Ammon's horn (tissue), 1 donor: ENCODE measurements at regions not wholly inside any gene's neighbourhood (a gene's known extent, or its start where the extent isn't known, plus 50 kb on each side); places are given as distances from the start of the nearest gene placed in this dataset.

Experiments used
- DNase-seq: peaks from one replicate; pipeline ENCODE4 v3.0.0-alpha.2; 2016; ENCODE audit warnings: low spot score

DNA sequence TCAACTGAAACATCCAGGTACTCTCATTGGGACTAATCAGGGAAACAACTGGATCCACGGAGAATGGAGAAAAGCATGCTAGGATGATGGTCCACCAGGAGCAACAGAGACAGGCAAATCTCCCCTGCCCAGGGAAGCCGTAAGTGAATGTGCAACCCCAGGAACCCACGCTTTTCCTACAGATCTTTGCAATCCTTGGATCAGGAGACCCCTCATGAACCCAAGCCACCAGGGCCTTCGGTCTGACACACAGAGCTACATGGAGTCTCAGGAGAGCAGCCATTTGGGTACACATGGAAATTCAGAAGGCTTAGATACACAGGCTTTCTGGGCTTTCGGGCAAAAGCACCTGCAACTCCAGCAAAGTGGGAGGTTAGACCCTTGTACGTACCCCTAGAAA lies 122.1 kb upstream of the PTCHD4 start:
- DNase-seq, result no peak

DNA sequence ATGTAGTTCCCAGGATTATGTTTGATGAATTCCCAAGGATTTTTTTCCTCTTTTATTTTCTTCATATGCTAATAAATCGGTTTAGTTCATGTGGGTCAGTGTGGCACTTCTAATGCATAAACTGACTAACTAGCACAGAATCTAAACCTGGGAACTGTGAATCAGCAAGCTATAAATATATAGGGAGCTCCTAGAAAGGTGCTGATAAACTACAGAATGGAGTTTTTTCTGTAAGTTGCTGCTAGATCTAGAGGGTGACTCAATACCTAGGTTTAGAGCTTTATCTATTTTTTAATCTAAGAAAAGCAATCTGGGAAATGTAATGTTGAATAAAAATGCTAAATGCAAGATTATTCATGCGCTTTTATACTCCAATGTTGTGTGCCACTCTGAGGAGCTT lies 118.8 kb upstream of the PTCHD4 start:
- DNase-seq, result no peak

DNA sequence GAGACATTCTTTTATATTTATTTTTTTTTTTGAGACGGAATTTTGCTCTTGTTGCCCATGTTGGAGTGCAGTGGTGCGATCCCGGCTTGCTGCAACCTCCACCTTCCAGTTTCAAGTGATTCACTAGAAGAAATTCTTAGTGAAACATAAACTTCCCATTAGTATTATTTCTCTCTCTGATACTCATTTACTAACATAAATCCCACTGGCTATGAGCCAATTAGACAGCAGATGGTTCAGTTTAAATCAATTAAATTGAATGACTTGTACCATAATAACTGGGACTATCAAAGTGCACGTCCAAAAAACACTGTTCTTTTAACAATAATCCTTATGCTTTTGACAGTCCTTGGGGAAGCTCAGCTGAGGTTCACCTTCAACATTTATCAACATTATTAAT lies 111.2 kb upstream of the PTCHD4 start:
- DNase-seq, result no peak

- DNase-seq, result no peak
These were observed 102.2 kb upstream of the PTCHD4 start for GRCh38 chr6:48213076-48213788.

GRCh38 chr6:48212501-48212900 lies 101.5 kb upstream of the PTCHD4 start:
- no peak for DNase-seq

GRCh38 chr6:48206091-48206490 lies 95.1 kb upstream of the PTCHD4 start:
- DNase-seq, result no peak

- DNase-seq, result no peak
These were observed 89.9 kb upstream of the PTCHD4 start for GRCh38 chr6:48200869-48201390.

DNA sequence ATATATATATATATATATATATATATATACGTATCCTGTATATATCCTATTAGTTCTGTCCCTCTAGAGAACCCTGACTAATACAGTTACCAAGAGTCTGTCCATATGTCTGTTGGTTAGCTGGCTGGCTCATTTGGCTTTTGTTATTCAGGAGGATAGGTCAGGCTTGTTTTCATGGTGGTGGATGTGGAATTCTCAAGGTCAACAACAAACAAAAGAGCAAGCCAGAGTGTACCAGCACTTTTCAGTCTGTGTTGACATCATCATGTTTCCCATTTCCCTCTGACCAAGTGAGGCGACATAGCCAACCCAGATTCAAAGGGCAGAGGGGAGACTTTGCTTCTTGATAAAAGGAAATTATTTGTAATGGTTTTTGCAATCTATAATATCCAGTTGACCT lies 88.5 kb upstream of the PTCHD4 start:
- DNase-seq, result no peak

GRCh38 chr6:48197941-48198340 lies 86.9 kb upstream of the PTCHD4 start:
- no peak for DNase-seq

GRCh38 chr6:48194596-48195295 lies 83.7 kb upstream of the PTCHD4 start:
- DNase-seq, result peak; percentile 47

- no peak for DNase-seq
These were observed 77.2 kb upstream of the PTCHD4 start for GRCh38 chr6:48188158-48188557.

DNA sequence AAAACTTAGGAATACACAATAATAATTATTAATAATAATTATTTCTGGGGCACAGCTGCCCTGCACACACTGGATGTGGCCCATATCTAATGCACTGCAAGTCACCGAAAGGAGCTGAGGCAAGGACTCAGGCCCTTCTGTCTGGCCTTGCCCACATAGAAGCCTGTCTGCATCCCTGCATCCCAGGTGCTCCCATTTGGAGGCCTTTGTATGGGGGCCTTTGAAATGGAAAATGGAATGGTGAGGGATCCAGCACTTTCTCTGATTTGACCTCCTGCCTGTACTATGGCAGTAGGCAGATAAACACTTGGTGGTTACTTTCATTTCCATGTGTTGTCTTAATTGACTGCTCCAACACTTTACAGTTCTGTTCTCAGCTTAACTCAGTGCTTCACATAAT lies 75.7 kb upstream of the PTCHD4 start:
- no peak for DNase-seq

DNA sequence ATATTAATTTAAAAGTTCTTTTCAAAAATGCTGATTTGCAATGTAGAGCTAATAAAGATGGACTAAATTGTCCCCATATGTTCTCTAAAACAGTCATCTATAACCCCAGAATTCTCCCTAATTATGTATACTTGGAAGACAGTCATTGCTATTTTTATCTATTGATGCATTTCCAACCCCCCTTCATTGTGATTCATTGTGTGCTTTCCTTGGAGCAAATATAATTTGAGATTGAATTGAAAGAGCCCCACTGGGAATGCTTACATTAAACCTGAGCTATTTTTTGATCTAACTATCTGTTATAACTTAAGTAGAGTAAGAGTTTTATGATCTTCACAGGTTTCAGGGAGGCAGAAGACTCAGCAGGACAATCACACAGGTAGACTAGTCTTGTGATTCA lies 73.7 kb upstream of the PTCHD4 start:
- no peak for DNase-seq

GRCh38 chr6:48183811-48184605 lies 73.0 kb upstream of the PTCHD4 start:
- no peak for DNase-seq

DNA sequence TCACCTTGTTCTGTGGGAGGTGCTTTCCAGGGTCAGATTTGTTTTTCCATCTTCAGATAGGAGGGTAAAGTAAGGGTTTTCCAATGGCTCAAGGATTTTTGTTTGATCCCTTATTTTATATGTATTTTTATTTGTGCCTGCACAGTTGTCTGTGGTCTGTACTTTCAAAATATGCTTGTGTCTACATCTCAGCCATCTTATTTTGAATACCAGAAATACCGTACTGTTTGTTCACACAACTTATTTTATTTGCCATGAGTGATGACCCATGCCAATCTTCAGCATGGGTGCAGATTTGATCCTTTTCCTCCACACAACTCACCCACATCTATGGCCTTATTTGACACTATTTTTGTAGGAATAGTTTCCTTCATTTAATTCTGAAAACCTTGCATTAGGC lies 72.2 kb upstream of the PTCHD4 start:
- DNase-seq, result no peak

DNA sequence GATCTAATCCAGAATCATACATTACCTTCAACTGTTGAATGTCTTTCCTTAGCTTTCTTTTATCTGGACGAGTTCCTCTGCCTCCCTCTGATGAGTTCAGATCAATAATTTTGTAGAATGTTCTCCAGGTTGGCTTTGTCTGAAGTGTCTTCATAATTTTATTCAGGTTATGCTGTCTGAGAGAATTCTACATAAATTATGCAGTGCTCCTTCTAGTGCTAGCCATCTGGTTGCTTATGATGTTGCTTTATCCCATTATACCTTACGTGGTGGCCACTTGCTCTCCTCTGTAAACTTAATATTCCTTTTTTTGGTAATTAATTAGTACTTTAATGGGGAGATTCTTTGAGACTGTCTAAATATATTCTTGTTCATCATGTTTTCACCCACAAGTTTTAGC lies 67.7 kb upstream of the PTCHD4 start:
- DNase-seq, result no peak

GRCh38 chr6:48177786-48178185 lies 66.8 kb upstream of the PTCHD4 start:
- DNase-seq, result no peak

DNA sequence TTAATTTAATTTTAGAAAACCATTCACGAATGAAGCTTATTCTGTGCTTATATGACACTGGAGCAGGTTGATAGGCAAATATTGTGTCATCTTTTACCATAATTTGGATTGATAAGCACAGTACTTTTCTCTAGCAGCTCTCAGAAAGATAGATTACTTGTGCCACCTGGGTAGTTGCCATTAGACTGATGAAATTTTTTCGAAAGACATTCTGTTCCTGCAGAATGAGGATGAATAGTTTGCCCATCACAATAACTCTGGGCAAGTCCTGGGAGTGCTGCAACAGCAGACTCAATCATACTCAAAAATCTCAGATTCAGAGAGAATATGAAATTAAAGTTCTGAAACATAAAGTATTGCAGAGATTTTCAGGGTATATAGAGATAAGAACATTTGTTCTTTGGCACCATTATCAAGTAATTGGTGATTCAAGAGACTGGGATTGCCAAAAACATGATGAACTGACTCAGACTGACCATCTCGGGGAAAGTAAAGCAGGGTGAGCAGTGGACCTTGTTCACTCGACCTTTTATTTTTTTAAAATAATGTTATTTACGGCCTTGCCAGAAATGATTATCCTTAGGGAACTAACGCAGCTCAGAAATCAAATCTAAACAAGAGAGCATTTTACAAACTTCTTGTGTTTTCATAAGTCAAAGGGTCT lies 65.8 kb upstream of the PTCHD4 start:
- DNase-seq, result no peak

GRCh38 chr6:48169635-48170034 lies 58.6 kb upstream of the PTCHD4 start:
- DNase-seq, result no peak
